PC-3 (cell line): ENCODE measurements at regions not wholly inside any gene's neighbourhood (a gene's known extent, or its start where the extent isn't known, plus 50 kb on each side); places are given as distances from the start of the nearest gene placed in this dataset.

Experiments used
- EZH2 ChIP-seq: fragments of 300-600 bp; sonication (generic); IDR thresholded peaks from one replicate; pipeline ENCODE4 v1.6.1; 2017; ENCODE audit warnings: antibody characterized with exemption, mild to moderate bottlenecking, low read length; ENCODE audit not compliant: unreplicated experiment
- EZH2phosphoT487 ChIP-seq: fragments of 300-600 bp; sonication (generic); IDR thresholded peaks from 2 replicates; pipeline ENCODE4 v1.6.1; 2018; ENCODE audit warnings: mild to moderate bottlenecking, antibody characterized with exemption, low read length, borderline replicate concordance
- TF ChIP-seq, protein P1 (sequence below): fragments of 300-600 bp; sonication (generic); conservative IDR thresholded peaks from 2 replicates; pipeline ENCODE4 v1.5.1; 2017; ENCODE audit warnings: antibody characterized with exemption, low read depth, mild to moderate bottlenecking, low read length

DNA sequence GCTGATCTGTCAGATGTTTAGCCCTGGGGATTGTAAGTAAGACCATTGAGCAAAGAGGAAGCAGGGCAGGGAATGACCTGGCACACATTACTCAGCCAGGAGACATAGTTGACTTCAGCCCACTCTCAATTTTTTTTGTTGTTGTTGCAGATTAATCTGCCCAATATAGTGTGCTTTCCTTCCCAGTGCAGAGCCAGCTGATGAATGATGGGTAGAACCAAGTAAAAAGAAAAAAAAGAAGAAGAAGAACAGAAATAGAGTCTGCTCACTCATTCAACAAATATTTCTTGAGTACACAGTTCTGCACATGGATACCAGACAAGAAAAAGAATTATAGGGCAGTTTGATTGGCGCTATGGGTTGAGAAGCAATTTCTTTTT is 292.7 kb downstream of the ETS1 start:
- TF ChIP-seq, protein P1, sequence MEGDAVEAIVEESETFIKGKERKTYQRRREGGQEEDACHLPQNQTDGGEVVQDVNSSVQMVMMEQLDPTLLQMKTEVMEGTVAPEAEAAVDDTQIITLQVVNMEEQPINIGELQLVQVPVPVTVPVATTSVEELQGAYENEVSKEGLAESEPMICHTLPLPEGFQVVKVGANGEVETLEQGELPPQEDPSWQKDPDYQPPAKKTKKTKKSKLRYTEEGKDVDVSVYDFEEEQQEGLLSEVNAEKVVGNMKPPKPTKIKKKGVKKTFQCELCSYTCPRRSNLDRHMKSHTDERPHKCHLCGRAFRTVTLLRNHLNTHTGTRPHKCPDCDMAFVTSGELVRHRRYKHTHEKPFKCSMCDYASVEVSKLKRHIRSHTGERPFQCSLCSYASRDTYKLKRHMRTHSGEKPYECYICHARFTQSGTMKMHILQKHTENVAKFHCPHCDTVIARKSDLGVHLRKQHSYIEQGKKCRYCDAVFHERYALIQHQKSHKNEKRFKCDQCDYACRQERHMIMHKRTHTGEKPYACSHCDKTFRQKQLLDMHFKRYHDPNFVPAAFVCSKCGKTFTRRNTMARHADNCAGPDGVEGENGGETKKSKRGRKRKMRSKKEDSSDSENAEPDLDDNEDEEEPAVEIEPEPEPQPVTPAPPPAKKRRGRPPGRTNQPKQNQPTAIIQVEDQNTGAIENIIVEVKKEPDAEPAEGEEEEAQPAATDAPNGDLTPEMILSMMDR: no peak
- TF ChIP-seq EZH2 (no peak), EZH2phosphoT487 (no peak)
